ENCODE measurements at regions not wholly inside any gene's neighbourhood (a gene's known extent, or its start where the extent isn't known, plus 50 kb on each side); places are given as distances from the start of the nearest gene placed in this dataset.

GRCh38 chrX:96474741-96475125, 209.9 kb upstream of the DIAPH2 start:
- FAIRE-seq (no peak), DNase-seq (ENCODE audit: low read depth, low spot score) (no peak), ATAC-seq (no peak)
- ChIA-PET SMC1A (ENCODE audit: uncharacterized antibody, unreplicated experiment) (no interaction called here), POLR2A (no interaction called here), CTCF (no interaction called here), RAD21 (ENCODE audit: unreplicated experiment) (no interaction called here)
- H3K9me3 ChIP-seq (replicated peaks; ENCODE audit: control insufficient read depth, insufficient read depth, low read length), result no peaks in the 10 kb centered on the region
- intact Hi-C loops (cut with micrococcal nuclease; ENCODE audit: unreplicated experiment) (no loop called here), in situ Hi-C loops (cut with MboI) (no loop called here)
- TF ChIP-seq CREB1 (IDR thresholded peaks at IDR 0.05; ENCODE audit: low read depth) (no peak), SMARCA5 (IDR thresholded peaks at IDR 0.05) (no peak), ZNF274 (IDR thresholded peaks at IDR 0.05; ENCODE audit: insufficient read depth, insufficient read length) (no peak), WRNIP1 (IDR thresholded peaks at IDR 0.05; ENCODE audit: borderline replicate concordance, low read depth, low read length) (no peak), POLR2AphosphoS2 (IDR thresholded peaks at IDR 0.05; ENCODE audit: low read depth, low read length) (no peak), POLR2AphosphoS5 (IDR thresholded peaks at IDR 0.05; ENCODE audit: low read length) (no peak), TCF3 (IDR thresholded peaks at IDR 0.05; ENCODE audit: borderline replicate concordance, insufficient read depth, low read depth, low read length) (no peak), ZBTB11 (CRISPR knock-in tag; IDR thresholded peaks at IDR 0.05) (no peak)
- BruUV-seq (replicated peaks), result no TSS peak
- no peak overlapping the region for H3K27ac ChIP-seq (ENCODE audit: control insufficient read depth, insufficient read depth)
- H3K4me3 ChIP-seq, result no peak overlapping the region
- H3K36me3 ChIP-seq (ENCODE audit: control insufficient read depth in 2 of 2, insufficient read depth in 2 of 2, low read length in 1 of 2), result no peaks in the 10 kb centered on the region
- no peak overlapping the region for H2AFZ ChIP-seq (ENCODE audit: control insufficient read depth, low read depth, low read length)
- H3K27me3 ChIP-seq (replicated peaks in 1 of 2; ENCODE audit: control insufficient read depth in 2 of 2, insufficient read depth in 2 of 2, low read length in 1 of 2), result no peaks in the 10 kb centered on the region
- no peaks in the 10 kb centered on the region for H3K79me2 ChIP-seq (ENCODE audit: control insufficient read depth, insufficient read depth, low read length)
- no peaks in the 10 kb centered on the region for H4K20me1 ChIP-seq (ENCODE audit: control insufficient read depth, insufficient read depth)
- no peak overlapping the region for H3K9ac ChIP-seq (ENCODE audit: control insufficient read depth, insufficient read depth, low read length)
- H3K4me2 ChIP-seq (ENCODE audit: control insufficient read depth, insufficient read depth), result no peak overlapping the region
- H3K4me1 ChIP-seq (ENCODE audit: control insufficient read depth, insufficient read depth, low read length), result no peaks in the 10 kb centered on the region
- 67% methylated on average over 1 of the region's 1 CpG for WGBS (ENCODE audit: insufficient coverage, insufficient replicate concordance, low lambda C conversion rate, missing lambda C conversion rate)

All from GM12878 (cell line).